GM12874 (cell line): ENCODE measurements at regions not wholly inside any gene's neighbourhood (a gene's known extent, or its start where the extent isn't known, plus 50 kb on each side); places are given as distances from the start of the nearest gene placed in this dataset.

Experiments used
- CTCF ChIP-seq: IDR thresholded peaks from 2 replicates; pipeline ENCODE4 v1.5.1; 2011; ENCODE audit warnings: low read depth, mild to moderate bottlenecking, control low read depth, low read length, moderate library complexity; ENCODE audit not compliant: insufficient read depth

- no peak for TF ChIP-seq CTCF
Observed at GRCh38 chrX:4930426-4930825, 1217.0 kb upstream of the PRKX start.

DNA sequence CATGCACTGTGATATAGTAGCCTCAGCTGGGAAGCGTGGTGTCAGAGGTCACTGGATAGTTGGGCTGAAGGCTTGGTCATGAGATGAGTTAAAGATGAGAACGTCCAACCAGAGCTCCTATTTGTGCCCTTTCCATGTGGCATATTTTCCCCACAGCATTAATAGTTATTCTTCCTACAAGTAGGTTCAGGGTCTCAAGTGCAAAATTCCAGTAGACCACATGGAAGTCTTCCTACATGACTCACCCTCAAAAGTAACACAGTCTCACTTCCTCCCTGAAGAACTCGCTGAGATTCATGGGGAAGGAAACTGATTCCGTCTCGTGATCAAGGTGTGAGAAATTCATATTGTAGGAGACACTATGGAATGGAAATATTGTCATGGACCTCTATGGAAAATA, 1212.5 kb upstream of the PRKX start:
- TF ChIP-seq CTCF: no peak

- TF ChIP-seq CTCF: no peak
Observed at GRCh38 chrX:4909348-4909747, 1195.9 kb upstream of the PRKX start.

DNA sequence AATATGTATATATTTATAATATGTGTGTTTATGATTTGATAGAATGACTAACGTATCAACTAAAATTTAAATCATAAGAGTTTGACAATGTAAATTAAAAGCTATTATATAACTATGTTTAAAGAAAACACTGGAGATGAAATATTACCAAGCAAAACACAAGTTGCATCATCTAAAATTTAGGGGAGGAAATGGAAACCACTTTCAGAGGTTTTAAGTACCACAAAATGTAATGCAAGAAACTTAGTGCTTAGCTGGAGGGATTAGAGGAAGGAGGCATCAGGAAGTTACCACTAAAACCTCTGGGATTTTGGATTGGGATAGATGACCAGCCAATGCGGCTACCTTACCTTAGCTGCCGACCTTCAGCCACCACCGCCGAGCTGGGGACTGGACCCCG, 1192.1 kb upstream of the PRKX start:
- no peak for TF ChIP-seq CTCF

- TF ChIP-seq CTCF: no peak
Observed at GRCh38 chrX:4881277-4881676, 1167.8 kb upstream of the PRKX start.

DNA sequence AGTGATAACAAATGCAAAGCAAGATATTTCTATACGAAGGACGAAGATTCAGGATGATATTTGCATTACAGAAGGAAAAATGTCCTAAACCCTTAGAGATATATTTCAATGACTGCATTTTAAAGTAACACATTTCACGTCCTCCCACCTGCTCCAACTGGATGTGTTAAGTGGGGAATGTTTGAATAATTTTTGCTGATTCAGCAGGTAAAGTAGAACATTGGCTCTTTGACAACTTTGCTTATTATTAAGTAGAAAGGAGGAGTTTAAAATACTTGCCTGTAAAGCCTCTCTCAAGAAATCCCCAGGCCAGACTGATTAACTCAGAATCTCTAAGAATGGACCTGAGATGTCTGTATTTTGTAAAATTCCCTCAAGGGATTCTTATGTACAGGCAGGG, 1165.2 kb upstream of the PRKX start:
- no peak for TF ChIP-seq CTCF

DNA sequence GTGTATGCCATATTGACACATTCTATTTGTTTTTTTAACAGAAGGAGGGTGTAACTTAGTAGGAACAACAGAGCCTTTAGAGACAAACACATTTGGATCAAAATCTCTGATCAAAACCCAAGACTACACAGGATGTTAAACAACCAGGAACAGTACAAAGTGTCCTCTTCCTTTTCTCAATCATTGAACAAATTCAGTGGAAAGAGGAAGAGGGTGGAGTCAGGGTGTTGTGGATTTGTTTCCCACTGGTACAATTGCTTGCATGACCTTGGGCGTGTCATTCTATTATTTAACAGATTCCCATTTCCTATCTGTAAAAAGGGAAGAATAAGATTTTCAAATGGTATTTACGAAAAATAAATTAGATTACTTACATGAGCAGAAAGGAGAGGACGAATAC, 1162.8 kb upstream of the PRKX start:
- TF ChIP-seq CTCF: no peak

DNA sequence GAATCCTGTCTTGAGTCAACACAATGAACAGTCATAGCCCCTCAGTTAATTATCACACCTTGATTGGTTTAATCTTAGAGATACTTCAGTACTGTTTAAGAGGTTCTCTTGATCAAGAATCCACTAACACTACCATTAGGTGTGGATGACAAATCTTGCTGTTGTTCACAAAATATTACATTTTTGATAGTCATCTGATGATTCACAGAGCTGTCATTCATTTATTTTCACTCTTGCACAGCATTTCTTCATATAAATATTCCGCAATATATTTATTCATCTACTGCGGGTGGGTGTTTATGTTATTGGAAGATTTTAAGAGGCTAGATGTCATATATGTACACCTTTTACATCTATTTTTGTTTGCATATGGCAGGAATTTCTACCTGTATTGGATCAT, 1138.1 kb upstream of the PRKX start:
- TF ChIP-seq CTCF: no peak
